ENCODE measurements at regions not wholly inside any gene's neighbourhood (a gene's known extent, or its start where the extent isn't known, plus 50 kb on each side); places are given as distances from the start of the nearest gene placed in this dataset.

GRCh38 chr10:8499312-8499711 lies 444.8 kb downstream of the GATA3 start:
- TF ChIP-seq CTCF (IDR thresholded peaks at IDR 0.05; ENCODE audit: low read depth, low read length), result no peak
- H3K27me3 ChIP-seq, result no peaks in the 10 kb centered on the region
- H3K36me3 ChIP-seq, result no peaks in the 10 kb centered on the region
- H3K9me3 ChIP-seq (ENCODE audit: low read depth), result no peaks in the 10 kb centered on the region
- H3K27ac ChIP-seq, result no peak overlapping the region
- no peak for DNase-seq (ENCODE audit: low read depth in 1 of 2, low spot score in 1 of 2)
- H3K4me1 ChIP-seq (ENCODE audit: low read depth), result no peaks in the 10 kb centered on the region
- H3K4me3 ChIP-seq, result no peak overlapping the region

GRCh38 chr10:8499752-8500390 lies 445.4 kb downstream of the GATA3 start:
- no peaks in the 10 kb centered on the region for H3K36me3 ChIP-seq
- no peak for TF ChIP-seq CTCF (IDR thresholded peaks at IDR 0.05; ENCODE audit: low read depth, low read length)
- no peak for DNase-seq (ENCODE audit: low read depth in 1 of 2, low spot score in 1 of 2)

GRCh38 chr10:8502573-8502972 lies 448.1 kb downstream of the GATA3 start:
- DNase-seq (ENCODE audit: low read depth in 1 of 2, low spot score in 1 of 2), result no peak
- no peak overlapping the region for H3K4me3 ChIP-seq
- no peaks in the 10 kb centered on the region for H3K27me3 ChIP-seq
- H3K36me3 ChIP-seq, result no peaks in the 10 kb centered on the region
- H3K9me3 ChIP-seq (ENCODE audit: low read depth), result no peaks in the 10 kb centered on the region
- H3K27ac ChIP-seq, result no peak overlapping the region
- no peaks in the 10 kb centered on the region for H3K4me1 ChIP-seq (ENCODE audit: low read depth)
- TF ChIP-seq CTCF (IDR thresholded peaks at IDR 0.05; ENCODE audit: low read depth, low read length), result no peak

More at GRCh38 chr10:8499752-8500390, 445.4 kb downstream of the GATA3 start:
- H3K27ac ChIP-seq, result no peak overlapping the region
- H3K4me3 ChIP-seq, result no peak overlapping the region
- H3K27me3 ChIP-seq, result no peaks in the 10 kb centered on the region
- H3K9me3 ChIP-seq (ENCODE audit: low read depth), result no peaks in the 10 kb centered on the region
- H3K4me1 ChIP-seq (ENCODE audit: low read depth), result no peaks in the 10 kb centered on the region

GRCh38 chr10:8504499-8504898 lies 450.0 kb downstream of the GATA3 start:
- H3K27ac ChIP-seq, result no peak overlapping the region
- TF ChIP-seq CTCF (IDR thresholded peaks at IDR 0.05; ENCODE audit: low read depth, low read length), result no peak
- no peaks in the 10 kb centered on the region for H3K27me3 ChIP-seq
- H3K4me3 ChIP-seq, result no peak overlapping the region
- DNase-seq (ENCODE audit: low read depth in 1 of 2, low spot score in 1 of 2), result no peak
- H3K4me1 ChIP-seq (ENCODE audit: low read depth), result no peaks in the 10 kb centered on the region
- no peaks in the 10 kb centered on the region for H3K36me3 ChIP-seq
- no peaks in the 10 kb centered on the region for H3K9me3 ChIP-seq (ENCODE audit: low read depth)

GRCh38 chr10:8507156-8507555 lies 452.7 kb downstream of the GATA3 start:
- Histone ChIP-seq H3K9me3 (ENCODE audit: low read depth) (no peaks in the 10 kb centered on the region), H3K27me3 (no peaks in the 10 kb centered on the region), H3K27ac (no peak overlapping the region), H3K4me3 (no peak overlapping the region), H3K4me1 (ENCODE audit: low read depth) (no peaks in the 10 kb centered on the region), H3K36me3 (no peaks in the 10 kb centered on the region)
- DNase-seq (ENCODE audit: low read depth in 1 of 2, low spot score in 1 of 2), result no peak
- TF ChIP-seq CTCF (IDR thresholded peaks at IDR 0.05; ENCODE audit: low read depth, low read length), result no peak
